OCI-LY3 (cell line): ENCODE measurements at regions not wholly inside any gene's neighbourhood (a gene's known extent, or its start where the extent isn't known, plus 50 kb on each side); places are given as distances from the start of the nearest gene placed in this dataset.

ENCODE experiments used
- H2AFZ ChIP-seq: fragments of 200-600, 300-600 bp; shearing (Covaris generic); 2 replicates; pipeline ENCODE4 v1.6.0; 2014; ENCODE audit warnings: antibody characterized with exemption, low read depth, low read length
- H3K27ac ChIP-seq: fragments of 200-600, 300-600 bp; sonication (generic); 2 replicates; pipeline ENCODE4 v1.5.1; 2014; ENCODE audit warnings: mild to moderate bottlenecking, low read length, moderate library complexity, mixed read lengths
- H3K27me3 ChIP-seq: fragments of 200-600, 300-600 bp; sonication (generic); 2 replicates; pipeline ENCODE4 v1.6.1; 2014; ENCODE audit warnings: low read depth, low read length, mixed read lengths
- H3K36me3 ChIP-seq: fragments of 200-600, 300-600 bp; sonication (generic); replicated peaks from 2 replicates; pipeline ENCODE3; 2014; ENCODE audit warnings: low read depth, low read length, mixed read lengths
- H3K4me1 ChIP-seq: fragments of 300-600, 200-600 bp; sonication (generic); 2 replicates; pipeline ENCODE4 v1.6.1; 2014; ENCODE audit warnings: low read length, mixed read lengths
- H3K4me2 ChIP-seq: fragments of 200-600, 300-600 bp; sonication (generic); 2 replicates; pipeline ENCODE4 v1.6.1; 2014; ENCODE audit warnings: low read length, mixed read lengths
- H3K4me3 ChIP-seq: fragments of 300-600, 200-600 bp; sonication (generic); 2 replicates; pipeline ENCODE4 v1.5.1; 2014; ENCODE audit warnings: antibody characterized with exemption, mild to moderate bottlenecking, low read length, moderate library complexity
- H3K79me2 ChIP-seq: fragments of 300-600, 200-600 bp; shearing (Covaris generic); 2 replicates; pipeline ENCODE4 v1.6.1; 2014; ENCODE audit warnings: mild to moderate bottlenecking, low read length, mixed read lengths
- H3K9ac ChIP-seq: fragments of 300-600, 200-600 bp; shearing (Covaris generic); 2 replicates; pipeline ENCODE4 v1.6.0; 2014; ENCODE audit warnings: mild to moderate bottlenecking, low read length, moderate library complexity
- H3K9me3 ChIP-seq: fragments of 200-600, 300-600 bp; shearing (Covaris generic); 2 replicates; pipeline ENCODE4 v1.6.1; 2014; ENCODE audit warnings: low read length, mixed read lengths; ENCODE audit not compliant: insufficient read depth
- H4K20me1 ChIP-seq: fragments of 200-600, 300-600 bp; sonication (generic); 2 replicates; pipeline ENCODE4 v1.6.1; 2016; ENCODE audit warnings: low read length, mixed read lengths; ENCODE audit not compliant: insufficient read depth
- EZH2phosphoT487 ChIP-seq: fragments of 200-600 bp; shearing (Covaris generic); IDR thresholded peaks from 2 replicates; pipeline ENCODE4 v1.6.1; 2018; ENCODE audit warnings: antibody characterized with exemption, mixed run types, low read depth
- TF ChIP-seq, protein P1 (sequence below): fragments of 200-600, 300-600 bp; sonication (generic); IDR thresholded peaks from 2 replicates; pipeline ENCODE4 v1.5.1; 2014; ENCODE audit warnings: antibody characterized with exemption, low read length, low read depth

DNA sequence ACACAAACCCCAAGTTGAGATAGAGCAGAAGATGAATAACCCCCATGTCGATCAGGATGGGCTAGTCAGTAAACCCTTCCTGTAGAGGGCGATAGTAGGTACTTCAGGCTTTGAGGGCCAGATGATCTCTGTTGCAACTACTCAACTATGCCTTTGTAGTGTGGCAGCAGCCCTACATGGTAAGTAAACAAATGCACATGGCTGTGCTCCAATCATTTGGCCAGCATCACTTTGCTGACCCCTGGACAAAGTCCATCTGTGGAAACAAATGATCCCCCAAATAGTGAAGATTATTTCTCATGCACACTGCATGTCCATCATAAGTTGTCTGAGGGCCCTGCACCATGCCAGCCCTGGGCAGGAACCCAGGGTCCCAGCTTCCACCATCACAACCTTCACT, 402.2 kb upstream of the PROK2 start:
- H3K27me3 ChIP-seq, result peaks cover 93% of the 10 kb centered on the region
- H3K9ac ChIP-seq, result no peak overlapping the region
- no peaks in the 10 kb centered on the region for H3K4me1 ChIP-seq
- TF ChIP-seq, protein P1, sequence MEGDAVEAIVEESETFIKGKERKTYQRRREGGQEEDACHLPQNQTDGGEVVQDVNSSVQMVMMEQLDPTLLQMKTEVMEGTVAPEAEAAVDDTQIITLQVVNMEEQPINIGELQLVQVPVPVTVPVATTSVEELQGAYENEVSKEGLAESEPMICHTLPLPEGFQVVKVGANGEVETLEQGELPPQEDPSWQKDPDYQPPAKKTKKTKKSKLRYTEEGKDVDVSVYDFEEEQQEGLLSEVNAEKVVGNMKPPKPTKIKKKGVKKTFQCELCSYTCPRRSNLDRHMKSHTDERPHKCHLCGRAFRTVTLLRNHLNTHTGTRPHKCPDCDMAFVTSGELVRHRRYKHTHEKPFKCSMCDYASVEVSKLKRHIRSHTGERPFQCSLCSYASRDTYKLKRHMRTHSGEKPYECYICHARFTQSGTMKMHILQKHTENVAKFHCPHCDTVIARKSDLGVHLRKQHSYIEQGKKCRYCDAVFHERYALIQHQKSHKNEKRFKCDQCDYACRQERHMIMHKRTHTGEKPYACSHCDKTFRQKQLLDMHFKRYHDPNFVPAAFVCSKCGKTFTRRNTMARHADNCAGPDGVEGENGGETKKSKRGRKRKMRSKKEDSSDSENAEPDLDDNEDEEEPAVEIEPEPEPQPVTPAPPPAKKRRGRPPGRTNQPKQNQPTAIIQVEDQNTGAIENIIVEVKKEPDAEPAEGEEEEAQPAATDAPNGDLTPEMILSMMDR, result peak; percentile 43
- no peak for TF ChIP-seq EZH2phosphoT487
- H2AFZ ChIP-seq, result no peak overlapping the region
- peaks cover 20% of the 10 kb centered on the region; the same call in 1 of the 2 replicates for H4K20me1 ChIP-seq
- H3K79me2 ChIP-seq, result no peaks in the 10 kb centered on the region
- H3K4me3 ChIP-seq, result no peak overlapping the region
- H3K36me3 ChIP-seq, result no peaks in the 10 kb centered on the region
- no peaks in the 10 kb centered on the region; the same call in 1 of the 2 replicates for H3K9me3 ChIP-seq
- no peak overlapping the region for H3K4me2 ChIP-seq
- H3K27ac ChIP-seq, result no peak overlapping the region

- Histone ChIP-seq H3K9me3 (no peaks in the 10 kb centered on the region; the same call in 1 of the 2 replicates), H3K4me1 (no peaks in the 10 kb centered on the region), H3K36me3 (no peaks in the 10 kb centered on the region), H3K9ac (no peak overlapping the region), H3K27me3 (peaks cover 93% of the 10 kb centered on the region), H3K27ac (no peak overlapping the region), H2AFZ (no peak overlapping the region), H3K4me2 (no peak overlapping the region), H3K4me3 (no peak overlapping the region), H4K20me1 (peaks cover 26% of the 10 kb centered on the region; the same call in 1 of the 2 replicates), H3K79me2 (no peaks in the 10 kb centered on the region)
- no peak for TF ChIP-seq EZH2phosphoT487
- TF ChIP-seq, protein P1, result no peak
Measured at GRCh38 chr3:72186400-72186855, 401.5 kb upstream of the PROK2 start.

DNA sequence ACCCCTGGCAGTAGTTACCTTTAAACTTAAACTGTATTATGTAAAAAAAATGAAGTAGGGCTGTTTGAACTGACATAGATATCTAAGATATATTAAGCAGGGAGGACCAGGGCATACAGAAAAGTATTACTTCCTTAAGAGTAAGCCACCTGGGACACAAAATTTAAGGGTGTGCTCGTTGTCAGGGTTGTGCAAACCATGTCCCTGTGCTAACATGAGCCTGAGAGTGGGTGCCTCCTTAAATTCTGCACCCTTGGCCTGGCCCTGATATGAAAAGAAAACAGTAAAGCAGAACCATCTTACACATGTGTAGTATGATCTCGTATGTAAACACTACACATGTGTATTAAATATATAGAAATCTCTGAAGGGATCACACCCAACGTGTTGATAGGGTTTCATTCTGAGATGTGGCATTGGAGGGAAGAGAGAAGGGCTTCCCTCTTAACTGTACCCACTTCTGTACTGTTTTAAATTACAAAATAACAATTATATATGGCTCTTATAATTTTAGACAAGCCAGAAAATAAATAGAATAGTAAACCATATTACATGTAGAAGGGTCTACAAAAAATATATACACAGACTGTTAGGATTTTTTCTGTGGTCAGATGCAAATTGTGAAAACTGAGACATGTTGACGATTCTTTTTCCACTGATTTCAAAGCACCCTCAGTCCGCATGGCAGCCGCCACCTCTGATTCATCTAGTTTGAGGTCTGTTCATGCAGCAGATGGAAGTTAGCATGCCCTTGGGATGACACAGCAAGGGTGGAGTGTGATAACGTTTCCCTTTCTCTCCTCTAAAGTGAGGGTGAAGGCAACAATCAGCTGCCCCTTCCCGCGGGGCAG, 400.8 kb upstream of the PROK2 start:
- Histone ChIP-seq H3K4me1 (no peaks in the 10 kb centered on the region), H3K9me3 (no peaks in the 10 kb centered on the region; the same call in 1 of the 2 replicates), H3K79me2 (no peaks in the 10 kb centered on the region), H2AFZ (no peak overlapping the region), H3K36me3 (no peaks in the 10 kb centered on the region), H3K4me2 (no peak overlapping the region), H3K9ac (no peak overlapping the region), H3K27ac (no peak overlapping the region), H3K4me3 (no peak overlapping the region), H3K27me3 (peaks cover 93% of the 10 kb centered on the region), H4K20me1 (peaks cover 30% of the 10 kb centered on the region; the same call in 1 of the 2 replicates)
- TF ChIP-seq, protein P1, result no peak
- no peak for TF ChIP-seq EZH2phosphoT487

DNA sequence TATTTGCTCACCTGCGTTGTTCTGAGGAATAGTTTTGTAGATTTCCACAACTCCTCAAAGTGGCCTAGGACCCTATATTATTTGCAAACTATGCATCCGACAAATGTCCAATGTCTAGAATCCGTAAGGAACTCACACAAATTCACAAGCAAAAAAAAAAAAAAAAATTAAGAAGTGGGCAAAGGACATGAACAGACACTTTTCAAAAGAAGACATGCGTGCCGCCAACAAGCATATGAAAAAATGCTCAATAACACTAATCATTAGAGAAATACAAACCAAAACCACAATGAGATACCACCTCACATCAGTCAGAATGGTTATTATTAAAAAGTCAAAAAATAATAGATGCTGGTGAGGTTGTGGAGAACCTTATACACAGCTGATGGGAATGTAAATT, 398.5 kb upstream of the PROK2 start:
- TF ChIP-seq, protein P1, result no peak
- TF ChIP-seq EZH2phosphoT487, result no peak
- H3K79me2 ChIP-seq, result no peaks in the 10 kb centered on the region
- H3K4me2 ChIP-seq, result no peak overlapping the region
- no peaks in the 10 kb centered on the region for H3K4me1 ChIP-seq
- no peak overlapping the region for H3K4me3 ChIP-seq
- H3K9me3 ChIP-seq, result peaks cover 4% of the 10 kb centered on the region
- H3K27ac ChIP-seq, result no peak overlapping the region
- H4K20me1 ChIP-seq, result peaks cover 40% of the 10 kb centered on the region; the same call in 1 of the 2 replicates
- H3K27me3 ChIP-seq, result peaks cover 93% of the 10 kb centered on the region
- H3K36me3 ChIP-seq, result no peaks in the 10 kb centered on the region
- no peak overlapping the region for H2AFZ ChIP-seq
- H3K9ac ChIP-seq, result no peak overlapping the region
